ENCODE measurements at regions not wholly inside any gene's neighbourhood (a gene's known extent, or its start where the extent isn't known, plus 50 kb on each side); places are given as distances from the start of the nearest gene placed in this dataset.

DNA sequence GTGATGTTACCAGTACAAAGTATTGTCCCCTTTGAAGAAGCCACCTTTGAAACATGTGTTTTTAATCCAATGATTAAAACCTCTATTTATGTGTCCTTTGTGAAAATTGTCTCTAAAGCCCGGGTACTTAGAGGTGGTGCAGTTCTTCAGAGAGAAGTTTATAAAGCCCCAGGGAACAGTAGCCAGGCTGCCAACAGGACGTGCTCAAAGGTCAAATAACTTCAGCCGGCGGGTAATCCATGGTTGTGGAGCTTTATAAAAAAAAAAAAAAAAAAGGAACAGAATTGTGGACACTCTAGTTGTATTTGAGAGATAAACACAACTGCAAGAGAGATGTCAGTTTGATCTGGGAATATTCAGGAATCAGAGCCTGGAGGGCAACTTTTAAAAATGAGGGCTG is 57.9 kb upstream of the CTNND2 start (continued):
- no peak for TF ChIP-seq YY1 (IDR thresholded peaks at IDR 0.05; ENCODE audit: low read depth, low read length)

DNA sequence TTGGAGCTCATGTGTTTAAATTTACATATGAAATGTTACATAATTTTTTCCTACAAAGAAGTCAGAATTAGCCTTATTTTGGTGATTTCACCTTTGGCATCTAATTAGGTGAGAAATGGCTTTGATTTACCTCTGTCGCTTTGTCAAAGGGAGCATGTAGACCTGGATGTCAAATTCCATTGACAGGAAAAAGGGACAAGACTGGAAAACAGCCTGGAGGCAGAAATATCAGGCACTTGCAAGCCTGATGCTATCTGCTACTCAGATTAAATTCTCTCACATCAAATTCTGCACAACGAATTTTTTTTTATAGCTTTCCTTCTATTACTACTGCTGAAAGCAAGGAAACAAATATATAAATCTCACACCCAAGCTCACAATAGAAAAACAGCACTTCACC is 54.1 kb upstream of the CTNND2 start:
- H2BK15ac ChIP-seq (ENCODE audit: low read length), result no peak overlapping the region
- H3K18ac ChIP-seq (ENCODE audit: extremely low read depth, low read length), result no peak overlapping the region
- no peak overlapping the region for H2AK5ac ChIP-seq (ENCODE audit: low read depth, low read length)
- H3K4me1 ChIP-seq (replicated peaks in 1 of 4; ENCODE audit: control insufficient read depth in 3 of 4, insufficient read depth in 4 of 4, low read length in 3 of 4), result no peaks in the 10 kb centered on the region
- no peak overlapping the region for H3K9ac ChIP-seq (replicated peaks in 1 of 4; ENCODE audit: extremely low read depth in 1 of 4, low read depth in 3 of 4, low read length in 3 of 4)
- H3K23me2 ChIP-seq (ENCODE audit: low read depth, low read length), result no peaks in the 10 kb centered on the region
- DNase-seq (ENCODE audit: low read depth in 1 of 2, low spot score in 2 of 2) (no peak), FAIRE-seq (no peak)
- H3K23ac ChIP-seq (ENCODE audit: insufficient read length), result no peak overlapping the region
- no peak overlapping the region for H4K8ac ChIP-seq (ENCODE audit: extremely low read depth, insufficient read depth, low read length)
- ChIA-PET POLR2A (ENCODE audit: partially characterized antibody) (no interaction called here), CTCF (ENCODE audit: partially characterized antibody) (interaction anchor here (0.7 kb wide), 2 partner anchors 54 to 1719 kb away, joined by 3 to 5 read pairs; partner anchors contain the start of gene CTNND2)
- no peak overlapping the region for H2BK120ac ChIP-seq (replicated peaks; ENCODE audit: low read depth, low read length)
- WGBS, 2 experiments (ENCODE audit: extremely low coverage in 1 of 2, insufficient coverage in 1 of 2, insufficient read length in 1 of 2, insufficient replicate concordance in 2 of 2, low coverage in 1 of 2, low lambda C conversion rate in 2 of 2, missing lambda C conversion rate in 1 of 2), result 81% methylated on average over 2 of the region's 2 CpGs; no CpG with 5 or more reads in 1 of the 2 experiments
- H2BK12ac ChIP-seq (ENCODE audit: low read depth, low read length), result no peak overlapping the region
- H3K27ac ChIP-seq (ENCODE audit: low read depth, low read length), result no peak overlapping the region
- H4K91ac ChIP-seq (replicated peaks; ENCODE audit: insufficient read length, low read length), result no peak overlapping the region
- H4K5ac ChIP-seq (ENCODE audit: insufficient read length, low read depth, low read length), result no peak overlapping the region
- no peaks in the 10 kb centered on the region for H3K27me3 ChIP-seq (replicated peaks in 1 of 4; ENCODE audit: control insufficient read depth in 3 of 4, extremely low read depth in 1 of 4, insufficient read depth in 3 of 4, low read length in 3 of 4)
- no peaks in the 10 kb centered on the region for H3K79me2 ChIP-seq (ENCODE audit: control insufficient read depth in 1 of 2, insufficient read depth in 2 of 2, low read length in 2 of 2)
- H4K20me1 ChIP-seq (replicated peaks in 1 of 2; ENCODE audit: control insufficient read depth in 1 of 2, insufficient read depth in 2 of 2, low read length in 2 of 2), result no peaks in the 10 kb centered on the region
- H2BK5ac ChIP-seq (ENCODE audit: low read depth, low read length), result no peak overlapping the region
- H3K4me2 ChIP-seq (ENCODE audit: insufficient read depth in 1 of 2, low read depth in 2 of 2, low read length in 2 of 2), result no peak overlapping the region
- no peaks in the 10 kb centered on the region for H3K79me1 ChIP-seq (ENCODE audit: low read depth, low read length)
- no peak overlapping the region for H3K4ac ChIP-seq (replicated peaks; ENCODE audit: insufficient read length, low read depth, low read length)
- H2AFZ ChIP-seq (ENCODE audit: low read length), result no peak overlapping the region
- no peaks in the 10 kb centered on the region for H3K9me3 ChIP-seq (ENCODE audit: insufficient read depth in 2 of 2, low read depth in 1 of 2, low read length in 1 of 2)
- no peaks in the 10 kb centered on the region for H3K36me3 ChIP-seq (ENCODE audit: control insufficient read depth in 2 of 4, insufficient read depth in 4 of 4, low read length in 3 of 4)
- no peak overlapping the region for H3K56ac ChIP-seq (replicated peaks; ENCODE audit: insufficient read length, low read depth, low read length)
- H3K4me3 ChIP-seq (ENCODE audit: extremely low read depth in 1 of 4, insufficient read depth in 2 of 4, low read depth in 3 of 4, low read length in 4 of 4), result no peak overlapping the region
- no peak overlapping the region for H3K14ac ChIP-seq (ENCODE audit: insufficient read length)
- no peak overlapping the region for H2BK20ac ChIP-seq (ENCODE audit: low read length)
- TF ChIP-seq SAP30 (IDR thresholded peaks at IDR 0.05; ENCODE audit: insufficient read depth, insufficient replicate concordance, low read length) (no peak), RFX5 (IDR thresholded peaks at IDR 0.05; ENCODE audit: borderline replicate concordance, low read depth, low read length) (no peak), GTF2F1 (IDR thresholded peaks at IDR 0.05; ENCODE audit: borderline replicate concordance, low read depth, low read length) (no peak), EP300 (IDR thresholded peaks at IDR 0.05; ENCODE audit: borderline replicate concordance in 1 of 2, low read depth in 2 of 2, low read length in 2 of 2) (no peak), SUZ12 (IDR thresholded peaks at IDR 0.05; ENCODE audit: low read length) (no peak), SP2 (IDR thresholded peaks at IDR 0.05; ENCODE audit: low read length) (no peak), CHD1 (IDR thresholded peaks at IDR 0.05; ENCODE audit: low read depth, low read length) (no peak), TEAD4 (IDR thresholded peaks at IDR 0.05; ENCODE audit: low read depth, low read length) (no peak)
- TF ChIP-seq, protein P1, sequence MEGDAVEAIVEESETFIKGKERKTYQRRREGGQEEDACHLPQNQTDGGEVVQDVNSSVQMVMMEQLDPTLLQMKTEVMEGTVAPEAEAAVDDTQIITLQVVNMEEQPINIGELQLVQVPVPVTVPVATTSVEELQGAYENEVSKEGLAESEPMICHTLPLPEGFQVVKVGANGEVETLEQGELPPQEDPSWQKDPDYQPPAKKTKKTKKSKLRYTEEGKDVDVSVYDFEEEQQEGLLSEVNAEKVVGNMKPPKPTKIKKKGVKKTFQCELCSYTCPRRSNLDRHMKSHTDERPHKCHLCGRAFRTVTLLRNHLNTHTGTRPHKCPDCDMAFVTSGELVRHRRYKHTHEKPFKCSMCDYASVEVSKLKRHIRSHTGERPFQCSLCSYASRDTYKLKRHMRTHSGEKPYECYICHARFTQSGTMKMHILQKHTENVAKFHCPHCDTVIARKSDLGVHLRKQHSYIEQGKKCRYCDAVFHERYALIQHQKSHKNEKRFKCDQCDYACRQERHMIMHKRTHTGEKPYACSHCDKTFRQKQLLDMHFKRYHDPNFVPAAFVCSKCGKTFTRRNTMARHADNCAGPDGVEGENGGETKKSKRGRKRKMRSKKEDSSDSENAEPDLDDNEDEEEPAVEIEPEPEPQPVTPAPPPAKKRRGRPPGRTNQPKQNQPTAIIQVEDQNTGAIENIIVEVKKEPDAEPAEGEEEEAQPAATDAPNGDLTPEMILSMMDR (IDR thresholded peaks at IDR 0.05; ENCODE audit: control extremely low read depth in 1 of 3, insufficient read depth in 1 of 3, low read depth in 1 of 3, low read length in 3 of 3), result no peak

All from H1 (cell line).